Chondrocyte (in vitro differentiated cells): ENCODE measurements at regions not wholly inside any gene's neighbourhood (a gene's known extent, or its start where the extent isn't known, plus 50 kb on each side); places are given as distances from the start of the nearest gene placed in this dataset.

Experiments
- DNase-seq: peaks from one replicate; pipeline ENCODE4 v3.0.0; 2021; ENCODE audit warnings: mixed read lengths, low spot score
- H3K27ac Mint-ChIP-seq: one replicate; pipeline ENCODE4 v1.8.0; 2021; ENCODE audit warnings: mild to moderate bottlenecking, moderate library complexity, mixed read lengths; ENCODE audit not compliant: unreplicated experiment
- H3K27me3 Mint-ChIP-seq: 2 replicates; pipeline ENCODE4 v1.8.0; 2021; ENCODE audit warnings: low read depth, mixed read lengths
- H3K36me3 Mint-ChIP-seq: 2 replicates; pipeline ENCODE4 v1.8.0; 2021; ENCODE audit warnings: low read depth, mixed read lengths
- H3K4me1 Mint-ChIP-seq: 2 replicates; pipeline ENCODE4 v1.8.0; 2021; ENCODE audit warnings: low read depth, mild to moderate bottlenecking, mixed read lengths
- H3K4me3 Mint-ChIP-seq: one replicate; pipeline ENCODE4 v1.8.0; 2021; ENCODE audit warnings: mild to moderate bottlenecking, moderate library complexity, mixed read lengths; ENCODE audit not compliant: unreplicated experiment
- H3K9me3 Mint-ChIP-seq: 2 replicates; pipeline ENCODE4 v1.8.0; 2021; ENCODE audit warnings: low read depth, mixed read lengths
- CTCF ChIP-seq: fragments of 200-600 bp; sonication (generic); IDR thresholded peaks from 2 replicates; pipeline ENCODE4 v1.5.0; 2021; ENCODE audit warnings: antibody characterized with exemption, mild to moderate bottlenecking, moderate library complexity

GRCh38 chr3:109648027-109648426 is 310.7 kb upstream of the DPPA4 start:
- no peak for TF ChIP-seq CTCF
- H3K36me3 Mint-ChIP-seq, result peaks cover 4% of the 10 kb centered on the region
- no peaks in the 10 kb centered on the region for H3K4me1 Mint-ChIP-seq
- no peak for DNase-seq
- H3K27me3 Mint-ChIP-seq, result peaks cover 8% of the 10 kb centered on the region
- no peak overlapping the region for H3K4me3 Mint-ChIP-seq
- peaks cover 18% of the 10 kb centered on the region for H3K9me3 Mint-ChIP-seq
- no peak overlapping the region for H3K27ac Mint-ChIP-seq

GRCh38 chr3:109656225-109656624 is 318.9 kb upstream of the DPPA4 start:
- Mint-ChIP-seq H3K36me3 (no peaks in the 10 kb centered on the region), H3K27ac (no peak overlapping the region), H3K4me1 (no peaks in the 10 kb centered on the region), H3K27me3 (peaks cover under 1% of the 10 kb centered on the region), H3K9me3 (peaks cover 12% of the 10 kb centered on the region), H3K4me3 (no peak overlapping the region)
- DNase-seq, result no peak
- no peak for TF ChIP-seq CTCF

- no peak for DNase-seq
- no peak for TF ChIP-seq CTCF
- Mint-ChIP-seq H3K9me3 (no peaks in the 10 kb centered on the region), H3K27me3 (peaks cover 8% of the 10 kb centered on the region), H3K36me3 (no peaks in the 10 kb centered on the region), H3K4me1 (no peaks in the 10 kb centered on the region), H3K4me3 (no peak overlapping the region), H3K27ac (no peak overlapping the region)
These were observed 341.3 kb upstream of the DPPA4 start for GRCh38 chr3:109678600-109678999.

GRCh38 chr3:109679664-109680063 is 342.3 kb upstream of the DPPA4 start:
- Mint-ChIP-seq H3K36me3 (no peaks in the 10 kb centered on the region), H3K27ac (no peak overlapping the region), H3K4me3 (no peak overlapping the region), H3K4me1 (peaks cover 5% of the 10 kb centered on the region), H3K9me3 (no peaks in the 10 kb centered on the region), H3K27me3 (peaks cover 5% of the 10 kb centered on the region)
- no peak for TF ChIP-seq CTCF
- no peak for DNase-seq

- H3K4me1 Mint-ChIP-seq, result peaks cover 25% of the 10 kb centered on the region
- DNase-seq, result no peak
- H3K9me3 Mint-ChIP-seq, result no peaks in the 10 kb centered on the region
- no peak overlapping the region for H3K4me3 Mint-ChIP-seq
- no peak for TF ChIP-seq CTCF
- H3K36me3 Mint-ChIP-seq, result no peaks in the 10 kb centered on the region
- no peak overlapping the region for H3K27ac Mint-ChIP-seq
- peaks cover 3% of the 10 kb centered on the region for H3K27me3 Mint-ChIP-seq
These were observed 346.4 kb upstream of the DPPA4 start for GRCh38 chr3:109683746-109684145.
